GM19351 (cell line): ENCODE measurements at regions not wholly inside any gene's neighbourhood (a gene's known extent, or its start where the extent isn't known, plus 50 kb on each side); places are given as distances from the start of the nearest gene placed in this dataset.

ENCODE experiments used
- ATAC-seq: cut with Tn5 transposase; IDR thresholded peaks from one replicate; pipeline ENCODE4 v1.9.1; 2021; ENCODE audit warnings: mild to moderate bottlenecking, moderate library complexity; ENCODE audit not compliant: unreplicated experiment

- no peak for ATAC-seq
Observed at GRCh38 chr6:109295774-109296156, 86.5 kb downstream of the CD164 start.

- ATAC-seq: no peak
Observed at GRCh38 chr6:109295109-109295773, 87.0 kb downstream of the CD164 start.

- no peak for ATAC-seq
Observed at GRCh38 chr6:109292983-109293586, 89.2 kb downstream of the CD164 start.

- no peak for ATAC-seq
Observed at GRCh38 chr6:109292420-109292819, 89.8 kb downstream of the CD164 start.

- no peak for ATAC-seq
Observed at GRCh38 chr6:109291902-109292301, 90.4 kb downstream of the CD164 start.

- ATAC-seq: no peak
Observed at GRCh38 chr6:109290143-109290931, 91.9 kb downstream of the CD164 start.

- no peak for ATAC-seq
Observed at GRCh38 chr6:109285366-109285765, 96.9 kb downstream of the CD164 start.

- ATAC-seq: no peak
Observed at GRCh38 chr6:109284675-109285074, 97.6 kb downstream of the CD164 start.

GRCh38 chr6:109282756-109283155 lies 99.5 kb downstream of the CD164 start:
- ATAC-seq: no peak

- ATAC-seq: no peak
Observed at GRCh38 chr6:109279628-109280027, 102.6 kb downstream of the CD164 start.

- no peak for ATAC-seq
Observed at GRCh38 chr6:109271622-109272021, 110.6 kb downstream of the CD164 start.

GRCh38 chr6:109269953-109270517 lies 112.2 kb downstream of the CD164 start:
- ATAC-seq: no peak

GRCh38 chr6:109269057-109269456 lies 113.2 kb downstream of the CD164 start:
- ATAC-seq: no peak

- no peak for ATAC-seq
Observed at GRCh38 chr6:109265530-109265929, 116.7 kb downstream of the CD164 start.

GRCh38 chr6:109263873-109264700 lies 118.2 kb downstream of the CD164 start:
- no peak for ATAC-seq

GRCh38 chr6:109262261-109262660 lies 120.0 kb downstream of the CD164 start:
- no peak for ATAC-seq

GRCh38 chr6:109261811-109262210 lies 120.5 kb downstream of the CD164 start:
- ATAC-seq: no peak

GRCh38 chr6:109260701-109261100 lies 121.6 kb downstream of the CD164 start:
- ATAC-seq: no peak

GRCh38 chr6:109260126-109260525 lies 122.1 kb downstream of the CD164 start:
- no peak for ATAC-seq

GRCh38 chr6:109258129-109258528 lies 124.1 kb downstream of the CD164 start:
- no peak for ATAC-seq

- ATAC-seq: no peak
Observed at GRCh38 chr6:109257494-109257893, 124.8 kb downstream of the CD164 start.
